Liver (tissue), 7 donors: ENCODE measurements at regions not wholly inside any gene's neighbourhood (a gene's known extent, or its start where the extent isn't known, plus 50 kb on each side); places are given as distances from the start of the nearest gene placed in this dataset.

Experiments used
- DNase-seq: peaks from one replicate; pipeline ENCODE4 v3.0.0-alpha.2; 2017; ENCODE audit warnings: low spot score
- H3K27ac ChIP-seq, 2 donors: one replicate each; pipeline ENCODE4 v1.7.0; 2013; ENCODE audit warnings: inconsistent platforms in 2 of 2, low read length in 2 of 2, control low read depth in 1 of 2, low read depth in 1 of 2, mild to moderate bottlenecking in 1 of 2
- H3K27me3 ChIP-seq, 4 donors: one replicate each; pipeline versions ENCODE4 v1.6.1 to v1.7.0; 2013; ENCODE audit warnings: low read length in 3 of 4, inconsistent platforms in 1 of 4, mild to moderate bottlenecking in 1 of 4, moderate library complexity in 1 of 4; ENCODE audit not compliant: control insufficient read depth in 4 of 4, insufficient read depth in 4 of 4
- H3K36me3 ChIP-seq, 4 donors: one replicate each; pipeline versions ENCODE4 v1.6.1 to v1.7.0; 2013; ENCODE audit warnings: low read length in 3 of 4, mild to moderate bottlenecking in 3 of 4, low read depth in 1 of 4, moderate library complexity in 1 of 4; ENCODE audit not compliant: control insufficient read depth in 4 of 4, insufficient read depth in 3 of 4
- H3K4me1 ChIP-seq, 4 donors: one replicate each; pipeline versions ENCODE4 v1.6.1 to v1.7.0; 2013; ENCODE audit warnings: low read length in 3 of 4, mild to moderate bottlenecking in 3 of 4, moderate library complexity in 1 of 4; ENCODE audit not compliant: control insufficient read depth in 4 of 4, insufficient read depth in 4 of 4
- H3K4me3 ChIP-seq, 3 donors: one replicate each; pipeline versions ENCODE4 v1.6.1 to v1.7.0; 2013; ENCODE audit warnings: low read length in 3 of 3, control low read depth in 1 of 3, low read depth in 1 of 3, mild to moderate bottlenecking in 1 of 3
- H3K9ac ChIP-seq, 2 donors: one replicate each; pipeline ENCODE4 v1.7.0; 2013; ENCODE audit warnings: low read length in 2 of 2, mild to moderate bottlenecking in 2 of 2, moderate library complexity in 2 of 2, control low read depth in 1 of 2, low read depth in 1 of 2
- H3K9me3 ChIP-seq, 4 donors: one replicate each; pipeline versions ENCODE4 v1.6.1 to v1.7.0; 2013; ENCODE audit warnings: low read length in 3 of 4; ENCODE audit not compliant: control insufficient read depth in 4 of 4
- EGR1 ChIP-seq, 2 donors: IDR thresholded peaks; 2 replicates each; pipeline ENCODE4 v1.6.1; 2016 to 2018; ENCODE audit warnings: antibody characterized with exemption in 2 of 2, low read depth in 2 of 2
- FOXA2 ChIP-seq: IDR thresholded peaks from 2 replicates; pipeline ENCODE4 v1.6.1; 2016; ENCODE audit warnings: antibody characterized with exemption
- JUND ChIP-seq, 2 donors: IDR thresholded peaks; 2 replicates each; pipeline ENCODE4 v1.6.1; 2016; ENCODE audit warnings: antibody characterized with exemption in 2 of 2
- RAD21 ChIP-seq, 2 donors: IDR thresholded peaks; 2 replicates each; pipeline ENCODE4 v1.6.1; 2016; ENCODE audit warnings: antibody characterized with exemption in 2 of 2, mild to moderate bottlenecking in 2 of 2
- REST ChIP-seq: IDR thresholded peaks from 2 replicates; pipeline ENCODE4 v1.6.1; 2016; ENCODE audit warnings: antibody characterized with exemption, mild to moderate bottlenecking
- SP1 ChIP-seq: IDR thresholded peaks from 2 replicates; pipeline ENCODE4 v1.6.1; 2018; ENCODE audit warnings: antibody characterized with exemption, mild to moderate bottlenecking
- TAF1 ChIP-seq: conservative IDR thresholded peaks from 2 replicates; pipeline ENCODE4 v1.6.1; 2016; ENCODE audit warnings: antibody characterized with exemption, mild to moderate bottlenecking
- ZBTB33 ChIP-seq: IDR thresholded peaks from 2 replicates; pipeline ENCODE4 v1.6.1; 2016; ENCODE audit warnings: antibody characterized with exemption
- WGBS: extraction: QIAGEN DNeasy Blood & Tissue Kit; methylation state at CpG from one replicate; pipeline ENCODE4 v1.1.7; 2013; 5-methylcytosine and 5-hydroxymethylcytosine counted together
- donor health status: healthy.
- donor health status: healthy.
- donor health status: healthy.
- donor health status: healthy.

GRCh38 chr6:163955096-163955495 is 540.6 kb downstream of the QKI start (continued):
- TF ChIP-seq ZBTB33: no peak
- TF ChIP-seq FOXA2: no peak
- TF ChIP-seq EGR1 (IDR thresholded peaks at IDR 0.05; ENCODE audit: low read depth in 2 of 2): no peak
- no peak for TF ChIP-seq RAD21 (IDR thresholded peaks at IDR 0.05)
- no peak for TF ChIP-seq SP1

GRCh38 chr6:163954088-163954775 is 539.7 kb downstream of the QKI start:
- no peaks in the 10 kb centered on the region for H3K9me3 ChIP-seq
- no peak overlapping the region for H3K27ac ChIP-seq
- no peak for DNase-seq
- TF ChIP-seq REST (no peak), ZBTB33 (no peak), TAF1 (no peak), JUND (IDR thresholded peaks at IDR 0.05) (no peak)
- H3K27me3 ChIP-seq: no peaks in the 10 kb centered on the region
- H3K4me3 ChIP-seq: no peak overlapping the region
- no peaks in the 10 kb centered on the region for H3K36me3 ChIP-seq
- H3K9ac ChIP-seq: no peak overlapping the region
- 76% methylated on average over 5 of the region's 5 CpGs for WGBS
- peaks cover 0 to 3% (median 0%) of the 10 kb centered on the region in 4 donors for H3K4me1 ChIP-seq

- Histone ChIP-seq H3K36me3 (no peaks in the 10 kb centered on the region), H3K27ac (no peak overlapping the region), H3K4me3 (no peak overlapping the region), H3K4me1 (peaks cover 0 to 3% (median 0%) of the 10 kb centered on the region in 4 donors), H3K9me3 (no peaks in the 10 kb centered on the region), H3K9ac (no peak overlapping the region), H3K27me3 (no peaks in the 10 kb centered on the region)
- no peak for TF ChIP-seq ZBTB33
- no peak for DNase-seq
- WGBS: 92% methylated on average over 6 of the region's 6 CpGs
These were observed 537.5 kb downstream of the QKI start for GRCh38 chr6:163952005-163952404.
